Left lung (tissue), 4 donors: ENCODE measurements at regions not wholly inside any gene's neighbourhood (a gene's known extent, or its start where the extent isn't known, plus 50 kb on each side); places are given as distances from the start of the nearest gene placed in this dataset.
"Not testable (repeated sequence)": the region's sequence is repeated elsewhere in the genome, so short reads cannot be mapped to it uniquely, and the experiment has no call there.

ENCODE experiments used
- ATAC-seq: fragments of 200-7000 bp; cut with Tn5 transposase; one replicate; pipeline ENCODE4 v1.9.1; 2020; ENCODE audit warnings: moderate library complexity
- DNase-seq, 4 donors: peaks; one replicate each; pipeline ENCODE4 v3.0.0-alpha.2; 2013 to 2020
- H3K27ac ChIP-seq, 2 donors: fragments of 200-600 bp; sonication (generic) in 1 of 2; one replicate each; pipeline versions ENCODE4 v1.5.0 to v1.8.0; 2020 to 2021
- H3K27me3 ChIP-seq, 2 donors: fragments of 200-600 bp; sonication (generic) in 1 of 2; one replicate each; pipeline versions ENCODE4 v1.5.0 to v1.8.0; 2020 to 2021
- H3K36me3 ChIP-seq, 2 donors: fragments of 200-600 bp; sonication (generic) in 1 of 2; one replicate each; pipeline versions ENCODE4 v1.5.0 to v1.8.0; 2020 to 2021
- H3K4me1 ChIP-seq, 2 donors: fragments of 200-600 bp; one replicate each; pipeline ENCODE4 v1.8.0; 2021
- H3K4me3 ChIP-seq, 2 donors: fragments of 200-600 bp; sonication (generic) in 1 of 2; one replicate each; pipeline versions ENCODE4 v1.5.0 to v1.8.0; 2020 to 2021; ENCODE audit warnings: mild to moderate bottlenecking in 1 of 2
- H3K9me3 ChIP-seq, 2 donors: fragments of 200-600 bp; sonication (generic) in 1 of 2; one replicate each; pipeline versions ENCODE4 v1.5.0 to v1.8.0; 2020 to 2021
- intact Hi-C, 2 donors: fragments of 100-400 bp; cut with DNase I; formaldehyde crosslinking; loops; one replicate each; pipeline versions ENCODE4 v1.11.2 to v1.14.2; 2022
- TF ChIP-seq, protein P1 (sequence below), 2 donors: fragments of 200-600 bp; sonication (generic) in 1 of 2; IDR thresholded peaks; one replicate each; pipeline versions ENCODE4 v1.5.0 to v1.8.0; 2021; ENCODE audit warnings: antibody characterized with exemption in 2 of 2
- donor health status: DM: no; HTN: yes; CAD: no.
- donor health status: DM: no; HTN: no; CAD: no.

- Histone ChIP-seq H3K27ac (no peak overlapping the region), H3K4me1 (no peaks in the 10 kb centered on the region), H3K27me3 (no peaks in the 10 kb centered on the region), H3K9me3 (no peaks in the 10 kb centered on the region), H3K36me3 (no peaks in the 10 kb centered on the region), H3K4me3 (no peak overlapping the region)
- intact Hi-C loops = no loop called here
- TF ChIP-seq, protein P1, sequence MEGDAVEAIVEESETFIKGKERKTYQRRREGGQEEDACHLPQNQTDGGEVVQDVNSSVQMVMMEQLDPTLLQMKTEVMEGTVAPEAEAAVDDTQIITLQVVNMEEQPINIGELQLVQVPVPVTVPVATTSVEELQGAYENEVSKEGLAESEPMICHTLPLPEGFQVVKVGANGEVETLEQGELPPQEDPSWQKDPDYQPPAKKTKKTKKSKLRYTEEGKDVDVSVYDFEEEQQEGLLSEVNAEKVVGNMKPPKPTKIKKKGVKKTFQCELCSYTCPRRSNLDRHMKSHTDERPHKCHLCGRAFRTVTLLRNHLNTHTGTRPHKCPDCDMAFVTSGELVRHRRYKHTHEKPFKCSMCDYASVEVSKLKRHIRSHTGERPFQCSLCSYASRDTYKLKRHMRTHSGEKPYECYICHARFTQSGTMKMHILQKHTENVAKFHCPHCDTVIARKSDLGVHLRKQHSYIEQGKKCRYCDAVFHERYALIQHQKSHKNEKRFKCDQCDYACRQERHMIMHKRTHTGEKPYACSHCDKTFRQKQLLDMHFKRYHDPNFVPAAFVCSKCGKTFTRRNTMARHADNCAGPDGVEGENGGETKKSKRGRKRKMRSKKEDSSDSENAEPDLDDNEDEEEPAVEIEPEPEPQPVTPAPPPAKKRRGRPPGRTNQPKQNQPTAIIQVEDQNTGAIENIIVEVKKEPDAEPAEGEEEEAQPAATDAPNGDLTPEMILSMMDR (IDR thresholded peaks at IDR 0.05) = no peak
- ATAC-seq = no peak
- no peak for DNase-seq
Observed at GRCh38 chr2:64738026-64738425, 84.3 kb upstream of the SERTAD2 start.

- TF ChIP-seq, protein P1 (IDR thresholded peaks at IDR 0.05) = no peak
- intact Hi-C loops = no loop called here
- Histone ChIP-seq H3K27me3 (no peaks in the 10 kb centered on the region), H3K4me3 (no peak overlapping the region), H3K36me3 (no peaks in the 10 kb centered on the region), H3K27ac (no peak overlapping the region), H3K9me3 (no peaks in the 10 kb centered on the region), H3K4me1 (peaks cover 0 to under 1% of the 10 kb centered on the region in 2 donors)
- ATAC-seq (no peak), DNase-seq (no peak)
Observed at GRCh38 chr2:64742678-64743077, 89.0 kb upstream of the SERTAD2 start.

GRCh38 chr2:64743739-64744330, 90.1 kb upstream of the SERTAD2 start:
- H3K9me3 ChIP-seq = no peaks in the 10 kb centered on the region
- H3K4me1 ChIP-seq = peaks cover 3 to 11% of the 10 kb centered on the region in 2 donors
- H3K27ac ChIP-seq = no peak overlapping the region
- no peak overlapping the region for H3K4me3 ChIP-seq
- no peaks in the 10 kb centered on the region for H3K36me3 ChIP-seq
- intact Hi-C loops = no loop called here
- TF ChIP-seq, protein P1 (IDR thresholded peaks at IDR 0.05) = no peak
- no peak for ATAC-seq
- DNase-seq = no peak
- no peaks in the 10 kb centered on the region for H3K27me3 ChIP-seq

DNA sequence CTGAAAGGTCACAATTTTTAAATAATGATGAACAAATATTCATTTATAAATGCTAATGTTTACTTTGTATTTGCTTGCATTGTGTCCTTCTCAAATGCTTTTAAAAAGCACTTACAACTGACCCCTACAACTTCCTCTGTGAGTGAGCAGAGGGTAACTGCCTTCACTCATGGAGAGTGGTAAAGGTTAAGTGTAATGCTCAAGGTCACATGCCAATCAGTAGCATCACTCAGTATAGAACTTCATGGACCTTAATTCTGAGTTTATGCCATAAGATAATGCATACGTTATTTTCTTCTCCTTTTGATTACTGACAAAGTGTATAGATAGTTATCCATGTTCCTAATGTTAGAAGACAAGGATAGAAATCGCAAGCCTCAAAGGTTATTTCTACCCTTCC, 91.8 kb upstream of the SERTAD2 start:
- intact Hi-C loops = no loop called here
- H3K9me3 ChIP-seq = no peaks in the 10 kb centered on the region
- DNase-seq = no peak

DNA sequence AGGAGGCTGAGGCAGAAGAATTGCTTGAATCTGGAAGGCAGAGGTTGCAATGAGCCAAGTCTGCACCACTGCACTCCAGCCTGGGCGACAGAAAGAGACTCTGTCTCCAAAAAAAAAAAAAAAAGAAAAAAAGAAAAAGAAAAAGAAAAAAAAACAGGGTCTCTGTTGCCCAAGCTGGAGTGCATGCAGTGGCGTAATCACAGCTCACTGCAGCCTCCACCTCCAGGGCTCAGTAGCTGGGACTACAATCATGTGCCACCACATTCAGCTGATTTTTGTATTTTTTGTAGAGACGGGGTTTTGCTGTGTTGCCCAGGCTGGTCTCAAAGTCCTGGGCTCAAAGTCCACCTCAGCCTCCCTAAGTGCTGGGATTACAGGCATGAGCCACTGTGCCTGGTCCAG, 94.0 kb upstream of the SERTAD2 start:
- H3K4me3 ChIP-seq, DNase-seq, H3K9me3 ChIP-seq, H3K36me3 ChIP-seq, ATAC-seq, H3K27me3 ChIP-seq, intact Hi-C loops, H3K27ac ChIP-seq: not testable (repeated sequence)
- H3K4me1 ChIP-seq = peaks cover 8 to 30% of the 10 kb centered on the region in 2 donors

More for the DNA sequence above, 91.8 kb upstream of the SERTAD2 start:
- no peak overlapping the region for H3K27ac ChIP-seq
- TF ChIP-seq, protein P1 (IDR thresholded peaks at IDR 0.05) = no peak
- H3K4me3 ChIP-seq = no peak overlapping the region
- H3K27me3 ChIP-seq = no peaks in the 10 kb centered on the region
- H3K36me3 ChIP-seq = no peaks in the 10 kb centered on the region
- H3K4me1 ChIP-seq = peaks cover 8 to 22% of the 10 kb centered on the region in 2 donors
- no peak for ATAC-seq

DNA sequence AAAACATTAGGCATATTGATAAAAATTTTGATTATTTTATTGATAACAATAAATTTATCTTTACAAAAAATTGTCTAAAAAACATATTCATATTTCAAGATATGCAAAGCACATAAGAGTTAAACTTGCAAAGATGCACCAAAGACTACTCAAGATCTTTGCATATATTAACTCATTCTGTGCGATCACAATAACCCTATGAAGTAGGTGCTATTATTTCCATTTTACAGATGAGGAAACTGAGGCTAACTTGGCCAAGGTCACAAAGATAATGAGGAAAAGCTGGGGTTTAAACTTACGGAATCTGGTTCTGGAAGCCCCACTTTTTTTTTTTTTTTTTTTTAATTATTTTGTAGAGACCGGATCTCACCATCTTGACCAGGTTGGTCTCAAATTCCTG, 94.4 kb upstream of the SERTAD2 start:
- H3K36me3 ChIP-seq = no peaks in the 10 kb centered on the region
- DNase-seq = no peak
- H3K9me3 ChIP-seq = no peaks in the 10 kb centered on the region
- H3K4me1 ChIP-seq = peaks cover 8 to 30% of the 10 kb centered on the region in 2 donors
- intact Hi-C loops = no loop called here
- no peak for ATAC-seq
- peak overlapping the region in 1 of 2 donors; percentile 98 for H3K27ac ChIP-seq
- TF ChIP-seq, protein P1 (IDR thresholded peaks at IDR 0.05) = no peak
- H3K27me3 ChIP-seq = no peaks in the 10 kb centered on the region
- H3K4me3 ChIP-seq = no peak overlapping the region
